ENCODE measurements at regions not wholly inside any gene's neighbourhood (a gene's known extent, or its start where the extent isn't known, plus 50 kb on each side); places are given as distances from the start of the nearest gene placed in this dataset.
"Not testable (repeated sequence)": the region's sequence is repeated elsewhere in the genome, so short reads cannot be mapped to it uniquely, and the experiment has no call there.

- H3K27ac Mint-ChIP-seq = no peak overlapping the region
- H3K27me3 Mint-ChIP-seq = no peaks in the 10 kb centered on the region
- no peak overlapping the region for H3K4me3 Mint-ChIP-seq
- no peaks in the 10 kb centered on the region for H3K4me1 Mint-ChIP-seq
- no peaks in the 10 kb centered on the region for H3K36me3 Mint-ChIP-seq
- Histone ChIP-seq H3K4me3 (ENCODE audit: low read length) (no peak overlapping the region), H3K9me3 (ENCODE audit: low read length) (no peaks in the 10 kb centered on the region), H3K27me3 (ENCODE audit: insufficient read depth, low read length, poor library complexity, severe bottlenecking) (no peaks in the 10 kb centered on the region), H3K36me3 (ENCODE audit: insufficient read depth, low read length) (no peaks in the 10 kb centered on the region), H3K4me1 (ENCODE audit: insufficient read depth, low read length) (no peaks in the 10 kb centered on the region), H3K27ac (ENCODE audit: low read depth, low read length) (no peak overlapping the region)
- peaks cover under 1 to 26% (median 4%) of the 10 kb centered on the region in 5 donors for H3K9me3 Mint-ChIP-seq
- ChIA-PET CTCF (no interaction called here), POLR2A (no interaction called here)
- DNase-seq = no peak
Measured at GRCh38 chr12:78566456-78566855, 298.1 kb upstream of the SYT1 start.

- H3K9me3 ChIP-seq (ENCODE audit: low read length) = no peaks in the 10 kb centered on the region
- no peak for DNase-seq
- ChIA-PET POLR2A (no interaction called here), CTCF (no interaction called here)
- Mint-ChIP-seq H3K27ac (no peak overlapping the region), H3K4me1 (no peaks in the 10 kb centered on the region), H3K36me3 (no peaks in the 10 kb centered on the region), H3K9me3 (peaks cover 0 to 41% (median 8%) of the 10 kb centered on the region in 5 donors), H3K4me3 (no peak overlapping the region), H3K27me3 (no peaks in the 10 kb centered on the region)
- no peak overlapping the region for H3K4me3 ChIP-seq (ENCODE audit: low read length)
- H3K4me1 ChIP-seq (ENCODE audit: insufficient read depth, low read length) = no peaks in the 10 kb centered on the region
- H3K27me3 ChIP-seq (ENCODE audit: insufficient read depth, low read length, poor library complexity, severe bottlenecking) = no peaks in the 10 kb centered on the region
- H3K36me3 ChIP-seq (ENCODE audit: insufficient read depth, low read length) = no peaks in the 10 kb centered on the region
- no peak overlapping the region for H3K27ac ChIP-seq (ENCODE audit: low read depth, low read length)
Measured at GRCh38 chr12:78568321-78569020, 296.1 kb upstream of the SYT1 start.

DNA sequence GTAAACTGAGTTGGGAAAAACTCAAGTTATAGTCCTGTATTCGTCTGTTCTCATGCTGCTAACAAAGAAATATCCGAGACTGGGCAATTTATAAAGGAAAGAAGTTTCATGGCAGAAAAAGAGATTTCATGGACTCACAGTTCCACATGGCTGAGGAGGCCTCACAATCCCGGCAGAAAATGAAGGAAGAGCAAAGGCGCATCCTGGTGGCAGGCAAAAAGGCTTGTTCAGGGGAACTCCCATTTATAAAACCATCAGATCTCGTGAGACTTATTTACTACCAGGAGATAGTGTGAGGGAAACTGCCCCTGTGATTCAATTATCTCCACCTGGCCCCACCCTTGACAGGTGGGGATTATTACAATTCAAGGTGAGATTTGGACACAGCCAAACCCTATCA, 292.6 kb upstream of the SYT1 start:
- Histone ChIP-seq H3K4me1 (ENCODE audit: insufficient read depth, low read length) (no peaks in the 10 kb centered on the region), H3K27me3 (ENCODE audit: insufficient read depth, low read length, poor library complexity, severe bottlenecking) (no peaks in the 10 kb centered on the region), H3K9me3 (ENCODE audit: low read length) (no peaks in the 10 kb centered on the region), H3K4me3 (ENCODE audit: low read length) (no peak overlapping the region), H3K36me3 (ENCODE audit: insufficient read depth, low read length) (no peaks in the 10 kb centered on the region), H3K27ac (ENCODE audit: low read depth, low read length) (no peak overlapping the region)
- Mint-ChIP-seq H3K27ac (no peak overlapping the region), H3K27me3 (no peaks in the 10 kb centered on the region), H3K4me3 (no peak overlapping the region), H3K9me3 (peaks cover 4 to 54% (median 9%) of the 10 kb centered on the region in 5 donors), H3K36me3 (no peaks in the 10 kb centered on the region), H3K4me1 (no peaks in the 10 kb centered on the region)
- ChIA-PET CTCF (no interaction called here), POLR2A (no interaction called here)
- DNase-seq = no peak

GRCh38 chr12:78575208-78575607, 289.4 kb upstream of the SYT1 start:
- H3K27me3 Mint-ChIP-seq; CTCF ChIA-PET; H3K4me3 ChIP-seq (ENCODE audit: low read length); H3K27ac Mint-ChIP-seq; H3K4me1 Mint-ChIP-seq; H3K36me3 Mint-ChIP-seq; H3K27ac ChIP-seq (ENCODE audit: low read depth, low read length); H3K27me3 ChIP-seq (ENCODE audit: insufficient read depth, low read length, poor library complexity, severe bottlenecking); H3K4me3 Mint-ChIP-seq; POLR2A ChIA-PET; H3K36me3 ChIP-seq (ENCODE audit: insufficient read depth, low read length); H3K4me1 ChIP-seq (ENCODE audit: insufficient read depth, low read length); H3K9me3 ChIP-seq (ENCODE audit: low read length): not testable (repeated sequence)
- peaks cover 2 to 56% (median 13%) of the 10 kb centered on the region in 5 donors for H3K9me3 Mint-ChIP-seq
- DNase-seq = peak in 1 of 5 donors; percentile 12

DNA sequence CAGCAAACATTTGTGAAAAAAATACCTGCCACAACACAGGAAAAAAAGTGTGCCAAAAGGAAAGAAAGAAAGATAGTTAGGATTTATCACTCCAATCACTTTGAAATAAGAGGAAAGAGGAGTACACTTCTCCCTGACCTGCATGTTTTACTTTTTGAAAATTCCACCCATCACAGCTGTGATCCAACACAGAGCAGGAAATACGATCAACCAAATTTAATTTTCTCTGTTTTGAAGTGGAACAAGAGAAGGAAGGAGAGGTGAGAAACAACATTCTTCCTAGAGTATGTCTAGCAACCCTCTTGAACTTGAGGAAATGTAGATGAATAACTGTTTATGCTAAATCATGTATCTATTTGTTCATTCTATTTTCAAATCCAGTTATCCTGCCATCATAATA, 284.7 kb upstream of the SYT1 start:
- POLR2A ChIA-PET = no interaction called here

GRCh38 chr12:78580296-78580695, 284.3 kb upstream of the SYT1 start:
- Mint-ChIP-seq H3K36me3 (no peaks in the 10 kb centered on the region), H3K27ac (no peak overlapping the region), H3K4me3 (no peak overlapping the region), H3K27me3 (no peaks in the 10 kb centered on the region), H3K9me3 (peaks cover 3 to 50% (median 13%) of the 10 kb centered on the region in 5 donors), H3K4me1 (no peaks in the 10 kb centered on the region)
- Histone ChIP-seq H3K36me3 (ENCODE audit: insufficient read depth, low read length) (no peaks in the 10 kb centered on the region), H3K4me1 (ENCODE audit: insufficient read depth, low read length) (no peaks in the 10 kb centered on the region), H3K27me3 (ENCODE audit: insufficient read depth, low read length, poor library complexity, severe bottlenecking) (no peaks in the 10 kb centered on the region), H3K4me3 (ENCODE audit: low read length) (no peak overlapping the region), H3K9me3 (ENCODE audit: low read length) (no peaks in the 10 kb centered on the region), H3K27ac (ENCODE audit: low read depth, low read length) (no peak overlapping the region)
- ChIA-PET CTCF (no interaction called here), POLR2A (no interaction called here)
- no peak for DNase-seq

More for the DNA sequence above, 284.7 kb upstream of the SYT1 start:
- H3K9me3 Mint-ChIP-seq = peaks cover 2 to 50% (median 10%) of the 10 kb centered on the region in 5 donors
- no peak overlapping the region for H3K27ac Mint-ChIP-seq
- no peaks in the 10 kb centered on the region for H3K9me3 ChIP-seq (ENCODE audit: low read length)
- CTCF ChIA-PET = no interaction called here
- H3K4me1 ChIP-seq (ENCODE audit: insufficient read depth, low read length) = no peaks in the 10 kb centered on the region
- no peaks in the 10 kb centered on the region for H3K27me3 Mint-ChIP-seq
- no peak overlapping the region for H3K4me3 ChIP-seq (ENCODE audit: low read length)
- no peak for DNase-seq
- H3K4me3 Mint-ChIP-seq = no peak overlapping the region
- H3K4me1 Mint-ChIP-seq = no peaks in the 10 kb centered on the region
- H3K36me3 Mint-ChIP-seq = no peaks in the 10 kb centered on the region
- H3K36me3 ChIP-seq (ENCODE audit: insufficient read depth, low read length) = no peaks in the 10 kb centered on the region
- H3K27ac ChIP-seq (ENCODE audit: low read depth, low read length) = no peak overlapping the region
- H3K27me3 ChIP-seq (ENCODE audit: insufficient read depth, low read length, poor library complexity, severe bottlenecking) = no peaks in the 10 kb centered on the region

- H3K9me3 Mint-ChIP-seq = peaks cover 15 to 51% (median 19%) of the 10 kb centered on the region in 5 donors
- POLR2A ChIA-PET = no interaction called here
- CTCF ChIA-PET = no interaction called here
- H3K9me3 ChIP-seq (ENCODE audit: low read length) = no peaks in the 10 kb centered on the region
- H3K4me1 ChIP-seq (ENCODE audit: insufficient read depth, low read length) = no peaks in the 10 kb centered on the region
- H3K27ac Mint-ChIP-seq = no peak overlapping the region
- H3K27me3 ChIP-seq (ENCODE audit: insufficient read depth, low read length, poor library complexity, severe bottlenecking) = no peaks in the 10 kb centered on the region
- no peak overlapping the region for H3K4me3 Mint-ChIP-seq
- no peak overlapping the region for H3K4me3 ChIP-seq (ENCODE audit: low read length)
- no peaks in the 10 kb centered on the region for H3K36me3 ChIP-seq (ENCODE audit: insufficient read depth, low read length)
- H3K36me3 Mint-ChIP-seq = no peaks in the 10 kb centered on the region
- no peak for DNase-seq
- no peaks in the 10 kb centered on the region for H3K4me1 Mint-ChIP-seq
- no peaks in the 10 kb centered on the region for H3K27me3 Mint-ChIP-seq
- no peak overlapping the region for H3K27ac ChIP-seq (ENCODE audit: low read depth, low read length)
Measured at GRCh38 chr12:78584695-78585094, 279.9 kb upstream of the SYT1 start.

- Mint-ChIP-seq H3K27ac (no peak overlapping the region), H3K36me3 (no peaks in the 10 kb centered on the region), H3K27me3 (no peaks in the 10 kb centered on the region), H3K4me3 (no peak overlapping the region), H3K9me3 (peaks cover 15 to 47% (median 17%) of the 10 kb centered on the region in 5 donors), H3K4me1 (no peaks in the 10 kb centered on the region)
- DNase-seq = no peak
- no peak overlapping the region for H3K4me3 ChIP-seq (ENCODE audit: low read length)
- no peaks in the 10 kb centered on the region for H3K4me1 ChIP-seq (ENCODE audit: insufficient read depth, low read length)
- H3K9me3 ChIP-seq (ENCODE audit: low read length) = no peaks in the 10 kb centered on the region
- no peak overlapping the region for H3K27ac ChIP-seq (ENCODE audit: low read depth, low read length)
- H3K27me3 ChIP-seq (ENCODE audit: insufficient read depth, low read length, poor library complexity, severe bottlenecking) = no peaks in the 10 kb centered on the region
- ChIA-PET POLR2A (no interaction called here), CTCF (no interaction called here)
- no peaks in the 10 kb centered on the region for H3K36me3 ChIP-seq (ENCODE audit: insufficient read depth, low read length)
Measured at GRCh38 chr12:78585132-78585531, 279.4 kb upstream of the SYT1 start.

DNA sequence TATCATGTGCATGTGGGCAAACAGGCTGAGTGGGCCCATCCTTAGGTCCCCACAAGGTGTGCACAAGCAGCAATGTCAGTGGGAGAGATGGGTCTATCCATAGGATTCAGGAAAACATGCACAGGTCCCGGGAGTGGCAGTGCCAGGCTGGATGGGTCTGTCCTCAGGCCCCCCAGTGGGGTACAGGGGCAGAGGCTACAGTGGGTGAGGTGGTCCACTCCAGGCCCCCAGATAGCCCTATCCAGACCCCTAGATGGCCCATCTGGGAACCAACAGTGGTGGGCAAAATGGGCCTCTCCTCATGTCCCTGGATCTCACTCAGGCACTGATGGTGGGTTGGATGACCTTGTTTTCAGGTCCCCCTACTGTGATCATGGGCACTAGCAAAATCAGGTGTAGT, 277.8 kb upstream of the SYT1 start:
- Histone ChIP-seq H3K4me1 (ENCODE audit: insufficient read depth, low read length) (no peaks in the 10 kb centered on the region), H3K27me3 (ENCODE audit: insufficient read depth, low read length, poor library complexity, severe bottlenecking) (no peaks in the 10 kb centered on the region), H3K4me3 (ENCODE audit: low read length) (no peak overlapping the region), H3K36me3 (ENCODE audit: insufficient read depth, low read length) (no peaks in the 10 kb centered on the region), H3K27ac (ENCODE audit: low read depth, low read length) (no peak overlapping the region), H3K9me3 (ENCODE audit: low read length) (no peaks in the 10 kb centered on the region)
- no peaks in the 10 kb centered on the region for H3K4me1 Mint-ChIP-seq
- no peak overlapping the region for H3K4me3 Mint-ChIP-seq
- peaks cover 14 to 34% (median 17%) of the 10 kb centered on the region in 5 donors for H3K9me3 Mint-ChIP-seq
- ChIA-PET CTCF (no interaction called here), POLR2A (no interaction called here)
- no peaks in the 10 kb centered on the region for H3K36me3 Mint-ChIP-seq
- no peak overlapping the region for H3K27ac Mint-ChIP-seq
- DNase-seq = no peak
- H3K27me3 Mint-ChIP-seq = no peaks in the 10 kb centered on the region

Measured in CD8-positive, alpha-beta memory T cell (primary cell).